ENCODE measurements at regions not wholly inside any gene's neighbourhood (a gene's known extent, or its start where the extent isn't known, plus 50 kb on each side); places are given as distances from the start of the nearest gene placed in this dataset.
"Not testable (repeated sequence)": the region's sequence is repeated elsewhere in the genome, so short reads cannot be mapped to it uniquely, and the experiment has no call there.

DNA sequence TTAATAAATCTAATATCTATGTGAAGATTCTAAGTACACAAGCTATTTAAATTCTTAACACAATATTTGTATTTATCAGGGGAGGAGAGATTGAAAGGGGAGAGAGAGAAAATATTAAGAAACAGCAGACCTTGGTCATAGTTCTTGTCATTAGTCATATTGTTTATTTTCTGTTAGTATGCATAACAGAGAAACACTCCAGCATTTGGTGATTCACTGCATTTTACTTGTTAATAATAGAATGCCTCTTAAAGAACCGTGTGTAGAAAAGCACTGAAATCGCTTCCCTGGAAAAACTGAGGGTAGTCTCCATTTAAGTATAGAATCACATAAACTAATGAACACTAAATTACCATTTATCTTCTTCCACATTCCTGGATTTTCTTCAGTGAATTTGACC, 122.7 kb upstream of the TRPC6 start:
- Mint-ChIP-seq H3K27me3 (ENCODE audit: unreplicated experiment) (no peaks in the 10 kb centered on the region), H3K36me3 (ENCODE audit: insufficient read depth, unreplicated experiment) (no peaks in the 10 kb centered on the region), H3K4me3 (ENCODE audit: low read depth, unreplicated experiment) (no peak overlapping the region), H3K9me3 (ENCODE audit: low read depth, unreplicated experiment) (no peaks in the 10 kb centered on the region), H3K27ac (ENCODE audit: unreplicated experiment) (no peak overlapping the region), H3K4me1 (ENCODE audit: low read depth, unreplicated experiment) (peaks cover 6% of the 10 kb centered on the region)
- CTCF ChIA-PET: no interaction called here
- TF ChIP-seq, protein P1, sequence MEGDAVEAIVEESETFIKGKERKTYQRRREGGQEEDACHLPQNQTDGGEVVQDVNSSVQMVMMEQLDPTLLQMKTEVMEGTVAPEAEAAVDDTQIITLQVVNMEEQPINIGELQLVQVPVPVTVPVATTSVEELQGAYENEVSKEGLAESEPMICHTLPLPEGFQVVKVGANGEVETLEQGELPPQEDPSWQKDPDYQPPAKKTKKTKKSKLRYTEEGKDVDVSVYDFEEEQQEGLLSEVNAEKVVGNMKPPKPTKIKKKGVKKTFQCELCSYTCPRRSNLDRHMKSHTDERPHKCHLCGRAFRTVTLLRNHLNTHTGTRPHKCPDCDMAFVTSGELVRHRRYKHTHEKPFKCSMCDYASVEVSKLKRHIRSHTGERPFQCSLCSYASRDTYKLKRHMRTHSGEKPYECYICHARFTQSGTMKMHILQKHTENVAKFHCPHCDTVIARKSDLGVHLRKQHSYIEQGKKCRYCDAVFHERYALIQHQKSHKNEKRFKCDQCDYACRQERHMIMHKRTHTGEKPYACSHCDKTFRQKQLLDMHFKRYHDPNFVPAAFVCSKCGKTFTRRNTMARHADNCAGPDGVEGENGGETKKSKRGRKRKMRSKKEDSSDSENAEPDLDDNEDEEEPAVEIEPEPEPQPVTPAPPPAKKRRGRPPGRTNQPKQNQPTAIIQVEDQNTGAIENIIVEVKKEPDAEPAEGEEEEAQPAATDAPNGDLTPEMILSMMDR (IDR thresholded peaks at IDR 0.05; ENCODE audit: unreplicated experiment): no peak
- intact Hi-C loops (cut with micrococcal nuclease; ENCODE audit: unreplicated experiment): no loop called here
- no TSS peak for BruUV-seq (replicated peaks)
- no peak for DNase-seq

DNA sequence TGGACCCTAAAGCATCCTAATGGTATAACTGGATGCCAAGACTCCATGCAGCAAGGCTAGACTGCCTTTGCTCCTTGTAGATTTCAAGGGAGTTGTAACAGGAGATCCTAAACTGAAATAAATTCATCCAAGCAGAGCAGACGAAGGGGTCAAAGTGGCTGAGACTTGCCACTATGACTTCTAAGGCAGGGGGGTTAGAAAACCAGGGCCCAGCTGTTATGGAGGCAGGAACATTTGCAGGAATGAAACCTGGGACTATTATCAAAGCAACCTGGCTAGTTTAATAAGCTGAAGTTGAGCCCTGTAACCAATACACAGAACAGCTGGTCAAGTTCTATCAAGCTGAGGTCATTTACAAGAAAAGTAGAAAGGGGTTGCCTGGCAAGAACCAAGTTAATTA, 122.2 kb upstream of the TRPC6 start:
- intact Hi-C loops (cut with micrococcal nuclease; ENCODE audit: unreplicated experiment): no loop called here
- peaks cover 6% of the 10 kb centered on the region for H3K4me1 Mint-ChIP-seq (ENCODE audit: low read depth, unreplicated experiment)
- CTCF ChIA-PET: no interaction called here
- no peak overlapping the region for H3K27ac Mint-ChIP-seq (ENCODE audit: unreplicated experiment)
- no peaks in the 10 kb centered on the region for H3K27me3 Mint-ChIP-seq (ENCODE audit: unreplicated experiment)
- no peak for DNase-seq
- TF ChIP-seq, protein P1 (IDR thresholded peaks at IDR 0.05; ENCODE audit: unreplicated experiment): no peak
- no TSS peak for BruUV-seq (replicated peaks)
- no peaks in the 10 kb centered on the region for H3K9me3 Mint-ChIP-seq (ENCODE audit: low read depth, unreplicated experiment)
- H3K4me3 Mint-ChIP-seq (ENCODE audit: low read depth, unreplicated experiment): no peak overlapping the region
- H3K36me3 Mint-ChIP-seq (ENCODE audit: insufficient read depth, unreplicated experiment): no peaks in the 10 kb centered on the region

DNA sequence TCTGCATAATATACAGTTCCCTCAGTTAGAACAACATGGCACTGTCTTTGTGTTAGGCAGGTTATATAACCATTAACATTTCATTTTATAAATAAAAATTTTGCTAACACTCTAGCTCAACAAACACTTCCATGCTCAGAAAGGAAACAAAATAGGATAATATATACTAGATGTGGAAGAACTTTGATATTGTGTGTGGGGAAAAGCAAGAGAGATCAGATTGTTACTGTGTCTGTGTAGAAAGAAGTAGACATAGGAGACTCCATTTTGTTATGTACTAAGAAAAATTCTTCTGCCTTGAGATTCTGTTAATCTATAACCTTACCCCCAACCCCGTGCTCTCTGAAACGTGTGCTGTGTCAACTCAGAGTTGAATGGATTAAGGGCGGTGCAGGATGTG, 111.1 kb upstream of the TRPC6 start:
- H3K36me3 Mint-ChIP-seq (ENCODE audit: insufficient read depth, unreplicated experiment); CTCF ChIA-PET; intact Hi-C loops (cut with micrococcal nuclease; ENCODE audit: unreplicated experiment); H3K9me3 Mint-ChIP-seq (ENCODE audit: low read depth, unreplicated experiment); DNase-seq; H3K27me3 Mint-ChIP-seq (ENCODE audit: unreplicated experiment); BruUV-seq (replicated peaks); H3K27ac Mint-ChIP-seq (ENCODE audit: unreplicated experiment); H3K4me3 Mint-ChIP-seq (ENCODE audit: low read depth, unreplicated experiment); H3K4me1 Mint-ChIP-seq (ENCODE audit: low read depth, unreplicated experiment): not testable (repeated sequence)

DNA sequence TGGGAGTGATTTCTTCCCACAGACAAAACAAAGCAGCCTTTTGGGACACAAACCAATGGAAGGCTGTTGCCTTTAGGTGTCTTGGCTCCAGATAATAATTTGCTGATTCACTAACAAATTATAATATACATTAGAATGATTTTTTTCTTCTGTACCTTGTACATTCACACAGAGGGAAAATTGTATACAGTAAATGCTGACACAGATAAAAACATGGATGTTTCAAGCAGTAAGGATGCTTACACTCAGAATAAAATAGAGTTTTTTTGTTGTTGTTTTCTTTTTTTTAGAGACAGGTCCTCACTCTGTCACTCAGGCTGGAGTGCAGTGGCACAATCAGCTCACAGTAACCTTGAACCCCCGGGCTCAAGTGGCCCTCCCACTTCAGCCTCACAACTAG, 109.2 kb upstream of the TRPC6 start:
- peaks cover 6% of the 10 kb centered on the region for H3K9me3 Mint-ChIP-seq (ENCODE audit: low read depth, unreplicated experiment)
- intact Hi-C loops (cut with micrococcal nuclease; ENCODE audit: unreplicated experiment): no loop called here
- TF ChIP-seq, protein P1 (IDR thresholded peaks at IDR 0.05; ENCODE audit: unreplicated experiment): no peak
- no peak for DNase-seq
- BruUV-seq (replicated peaks): no TSS peak
- no peaks in the 10 kb centered on the region for H3K36me3 Mint-ChIP-seq (ENCODE audit: insufficient read depth, unreplicated experiment)
- H3K27me3 Mint-ChIP-seq (ENCODE audit: unreplicated experiment): no peaks in the 10 kb centered on the region
- CTCF ChIA-PET: no interaction called here
- no peak overlapping the region for H3K4me3 Mint-ChIP-seq (ENCODE audit: low read depth, unreplicated experiment)
- H3K4me1 Mint-ChIP-seq (ENCODE audit: low read depth, unreplicated experiment): no peaks in the 10 kb centered on the region
- H3K27ac Mint-ChIP-seq (ENCODE audit: unreplicated experiment): no peak overlapping the region

DNA sequence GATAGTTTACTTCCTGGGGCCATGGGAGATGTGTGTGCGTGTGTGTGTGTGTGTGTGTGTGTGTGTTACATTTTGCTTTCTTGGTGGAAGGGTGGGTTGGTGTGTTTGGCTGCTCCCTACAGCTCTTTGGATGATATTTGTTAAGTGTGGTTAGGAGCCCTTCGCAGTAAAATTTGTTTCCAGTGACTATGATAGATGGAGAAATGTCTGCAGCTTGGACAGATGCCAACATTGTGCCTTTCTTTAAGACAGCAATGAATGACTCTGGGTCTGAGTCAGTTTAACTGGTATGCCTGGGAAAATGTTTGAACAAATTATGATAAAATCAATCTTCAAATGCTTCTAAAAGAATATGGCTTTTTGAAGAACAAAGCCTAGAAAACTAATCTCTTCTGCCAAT, 102.7 kb upstream of the TRPC6 start:
- Mint-ChIP-seq H3K36me3 (ENCODE audit: insufficient read depth, unreplicated experiment) (no peaks in the 10 kb centered on the region), H3K27ac (ENCODE audit: unreplicated experiment) (peak overlapping the region; percentile 57), H3K4me3 (ENCODE audit: low read depth, unreplicated experiment) (no peak overlapping the region), H3K27me3 (ENCODE audit: unreplicated experiment) (no peaks in the 10 kb centered on the region), H3K4me1 (ENCODE audit: low read depth, unreplicated experiment) (peaks cover 31% of the 10 kb centered on the region), H3K9me3 (ENCODE audit: low read depth, unreplicated experiment) (peaks cover 9% of the 10 kb centered on the region)
- DNase-seq: peak; percentile 39
- intact Hi-C loops (cut with micrococcal nuclease; ENCODE audit: unreplicated experiment): no loop called here
- TF ChIP-seq, protein P1 (IDR thresholded peaks at IDR 0.05; ENCODE audit: unreplicated experiment): no peak
- CTCF ChIA-PET: interaction anchor here (0.9 kb wide), 1 partner anchor 9 kb away, joined by 3 read pairs; no protein-coding TSS in a partner anchor
- BruUV-seq (replicated peaks): no TSS peak

All from Calu3 (cell line).